Activated effector memory CD4-positive, alpha-beta T cell treated with anti-CD3 and anti-CD28 coated beads, Interleukin-2, amount 50 U/mL, for 16 hours (primary cell): ENCODE measurements at regions not wholly inside any gene's neighbourhood (a gene's known extent, or its start where the extent isn't known, plus 50 kb on each side); places are given as distances from the start of the nearest gene placed in this dataset.

Experiments
- DNase-seq: peaks from one replicate; pipeline ENCODE4 v3.0.0-alpha.2; 2020

GRCh38 chr4:155107059-155107458 is 101.4 kb upstream of the NPY2R start:
- no peak for DNase-seq

- no peak for DNase-seq
Observed at GRCh38 chr4:155114790-155115189, 93.6 kb upstream of the NPY2R start.

GRCh38 chr4:155119006-155119405 is 89.4 kb upstream of the NPY2R start:
- no peak for DNase-seq

DNA sequence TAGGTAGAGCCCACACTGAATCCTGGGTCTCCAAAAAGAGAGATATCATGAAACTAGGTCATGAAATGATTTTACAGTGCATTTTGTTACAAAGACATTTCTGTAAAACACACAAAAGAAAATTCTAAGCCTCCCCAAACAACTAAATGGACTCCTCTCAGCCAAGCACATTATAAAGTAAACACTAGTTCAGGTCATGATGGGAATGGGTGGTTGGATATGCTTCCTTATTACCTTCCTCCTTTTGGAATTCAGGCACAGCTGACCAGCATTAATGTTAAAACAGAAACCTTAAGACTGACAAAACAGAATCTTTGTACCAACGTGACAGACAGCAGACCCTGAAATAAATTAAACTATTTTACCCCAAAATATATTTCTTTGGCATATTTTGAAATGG is 87.9 kb upstream of the NPY2R start:
- no peak for DNase-seq

- DNase-seq, result no peak
Observed at GRCh38 chr4:155122382-155122781, 86.1 kb upstream of the NPY2R start.

- no peak for DNase-seq
Observed at GRCh38 chr4:155134136-155134535, 74.3 kb upstream of the NPY2R start.

- no peak for DNase-seq
Observed at GRCh38 chr4:155140889-155141288, 67.5 kb upstream of the NPY2R start.

GRCh38 chr4:155143512-155143911 is 64.9 kb upstream of the NPY2R start:
- no peak for DNase-seq
